PC-9 (cell line): ENCODE measurements at regions not wholly inside any gene's neighbourhood (a gene's known extent, or its start where the extent isn't known, plus 50 kb on each side); places are given as distances from the start of the nearest gene placed in this dataset.

Source experiments
- CTCF ChIP-seq: fragments of 200-600 bp; sonication (generic); conservative IDR thresholded peaks from 2 replicates; pipeline ENCODE4 v1.6.1; 2017; ENCODE audit warnings: mixed run types, antibody characterized with exemption, mild to moderate bottlenecking, moderate library complexity
- EZH2 ChIP-seq: fragments of 200-600 bp; sonication (generic); IDR thresholded peaks from 2 replicates; pipeline ENCODE4 v1.8.0; 2017; ENCODE audit warnings: antibody characterized with exemption, low read depth

DNA sequence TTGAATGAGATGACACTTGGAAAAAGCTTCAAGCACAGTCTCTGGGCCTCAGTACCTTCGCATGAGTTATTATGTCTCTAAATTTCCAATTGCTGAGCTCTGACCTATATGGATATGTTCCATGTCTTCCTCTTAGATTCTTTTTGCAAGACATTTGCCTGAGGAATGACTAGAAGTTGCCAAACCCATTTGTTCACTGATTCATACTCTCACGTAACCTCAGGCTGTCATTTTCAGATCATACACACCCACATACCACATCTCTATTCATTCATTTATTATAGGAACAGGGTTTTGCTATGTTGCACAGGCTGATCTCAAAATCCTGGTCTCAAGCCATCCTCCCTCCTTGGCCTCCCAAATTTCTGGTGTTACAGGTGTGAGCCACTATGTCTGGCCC, 2137.1 kb upstream of the TENM3 start:
- TF ChIP-seq CTCF = no peak
- no peak for TF ChIP-seq EZH2
